B cell (primary cell): ENCODE measurements at regions not wholly inside any gene's neighbourhood (a gene's known extent, or its start where the extent isn't known, plus 50 kb on each side); places are given as distances from the start of the nearest gene placed in this dataset.

Source experiments
- ATAC-seq: fragments of 200-7000 bp; cut with Tn5 transposase; one replicate; pipeline ENCODE4 v1.10.0; 2021; ENCODE audit warnings: low read depth, mild to moderate bottlenecking, moderate number of reproducible peaks, moderate library complexity
- CTCF ChIA-PET: fragments of 350-600 bp; sonication (Branson Sonifier 250); formaldehyde crosslinking; loops from one replicate; lab custom pipeline; 2021; ENCODE audit warnings: antibody characterized with exemption, inconsistent platforms; lab: Charles Lee
- POLR2A ChIA-PET: fragments of 350-600 bp; sonication (Branson Sonifier 250); formaldehyde crosslinking; loops from one replicate; lab custom pipeline; 2021; ENCODE audit warnings: antibody characterized with exemption; lab: Charles Lee
- DNase-seq: peaks from one replicate; pipeline ENCODE4 v3.0.0; 2013
- H2AFZ ChIP-seq: 2 replicates; pipeline ENCODE4 v1.6.1; 2012; ENCODE audit warnings: mild to moderate bottlenecking, low read depth, low read length; ENCODE audit not compliant: insufficient read depth, poor library complexity, severe bottlenecking
- H3K27ac ChIP-seq, 2 donors: 1 replicate in 1 of 2; 2 replicates in 1 of 2; pipeline ENCODE4 v1.5.1; 2012 to 2013; ENCODE audit warnings: low read length in 2 of 2, mild to moderate bottlenecking in 2 of 2, moderate library complexity in 1 of 2
- H3K27me3 ChIP-seq, 4 experiments: fragments of 200-600 bp in 1 of 4; sonication (generic) in 1 of 4; replicated peaks in 1 of 4; 1 replicate in 2 of 4; 2 replicates in 2 of 4; pipeline versions ENCODE4 v1.6.1 to v1.7.0; 2013 to 2016; ENCODE audit warnings: low read length in 3 of 4, mild to moderate bottlenecking in 2 of 4, mixed read lengths in 1 of 4, moderate library complexity in 1 of 4; ENCODE audit not compliant: insufficient read depth in 4 of 4, control insufficient read depth in 3 of 4; ENCODE audit errors: control extremely low read depth in 1 of 4
- H3K36me3 ChIP-seq, 2 experiments: replicated peaks in 1 of 2; 1 replicate in 1 of 2; 2 replicates in 1 of 2; pipeline versions ENCODE4 v1.6.1 to v1.7.1; 2013; ENCODE audit warnings: low read length in 1 of 2; ENCODE audit not compliant: insufficient read depth in 2 of 2, control insufficient read depth in 1 of 2; ENCODE audit errors: control extremely low read depth in 1 of 2, extremely low read depth in 1 of 2
- H3K4me1 ChIP-seq, 2 donors: fragments of 200-600 bp in 1 of 2; sonication (generic) in 1 of 2; 1 replicate in 1 of 2; 2 replicates in 1 of 2; pipeline versions ENCODE4 v1.5.1 to v1.6.1; 2013 to 2017; ENCODE audit warnings: low read length in 2 of 2; ENCODE audit not compliant: control insufficient read depth in 2 of 2, insufficient read depth in 2 of 2
- H3K4me2 ChIP-seq: replicated peaks from 2 replicates; pipeline ENCODE3; 2012; ENCODE audit warnings: mild to moderate bottlenecking, low read depth, low read length; ENCODE audit not compliant: poor library complexity, severe bottlenecking
- H3K4me3 ChIP-seq, 5 experiments: fragments of 200-600 bp in 1 of 5; sonication (generic) in 1 of 5; 1 replicate in 3 of 5; 2 replicates in 2 of 5; pipeline versions ENCODE4 v1.5.1 to v1.7.0; 2011 to 2016; ENCODE audit warnings: low read length in 4 of 5, mild to moderate bottlenecking in 4 of 5, low read depth in 2 of 5, control low read depth in 1 of 5, moderate library complexity in 1 of 5; ENCODE audit not compliant: insufficient read depth in 1 of 5; ENCODE audit errors: control extremely low read depth in 1 of 5, extremely low read depth in 1 of 5
- H3K79me2 ChIP-seq: fragments of 200-600 bp; sonication (generic); one replicate; pipeline ENCODE4 v1.6.0; 2016; ENCODE audit warnings: low read length; ENCODE audit not compliant: control insufficient read depth, insufficient read depth
- H3K9ac ChIP-seq: fragments of 200-600 bp; sonication (generic); 2 replicates; pipeline ENCODE4 v1.6.1; 2017; ENCODE audit warnings: mild to moderate bottlenecking, low read length, moderate library complexity
- H3K9me3 ChIP-seq, 3 donors: one replicate each; pipeline versions ENCODE4 v1.6.1 to v1.7.1; 2013; ENCODE audit warnings: low read length in 2 of 3; ENCODE audit not compliant: control insufficient read depth in 2 of 3, insufficient read depth in 1 of 3; ENCODE audit errors: control extremely low read depth in 1 of 3
- H4K20me1 ChIP-seq: 2 replicates; pipeline ENCODE4 v1.6.0; 2012; ENCODE audit warnings: mild to moderate bottlenecking, low read length; ENCODE audit not compliant: insufficient read depth, control insufficient read depth, poor library complexity, severe bottlenecking
- H3K27ac Mint-ChIP-seq: one replicate; pipeline ENCODE4 v1.8.0; 2021; ENCODE audit warnings: mixed read lengths
- H3K27me3 Mint-ChIP-seq: one replicate; pipeline ENCODE4 v1.8.0; 2021; ENCODE audit warnings: mixed read lengths
- H3K4me1 Mint-ChIP-seq: one replicate; pipeline ENCODE4 v1.8.0; 2021; ENCODE audit warnings: mixed read lengths
- H3K4me3 Mint-ChIP-seq: one replicate; pipeline ENCODE4 v1.8.0; 2021; ENCODE audit warnings: mixed read lengths
- H3K9me3 Mint-ChIP-seq: one replicate; pipeline ENCODE4 v1.8.0; 2022; ENCODE audit warnings: mixed read lengths; ENCODE audit not compliant: insufficient read depth
- EZH2 ChIP-seq: IDR thresholded peaks from 2 replicates; pipeline ENCODE4 v1.6.1; 2012; ENCODE audit warnings: borderline replicate concordance, low read depth, mild to moderate bottlenecking, moderate library complexity, low read length; ENCODE audit not compliant: insufficient read depth, poor library complexity, severe bottlenecking
- WGBS: methylation state at CpG from one replicate; pipeline ENCODE4 v1.1.5; 2013; ENCODE audit warnings: missing lambda C conversion rate; ENCODE audit not compliant: insufficient coverage; 5-methylcytosine and 5-hydroxymethylcytosine counted together
- intact Hi-C: fragments of 100-400 bp; cut with micrococcal nuclease; formaldehyde crosslinking; loops from one replicate; pipeline ENCODE4 v1.10.0; 2022
- TF ChIP-seq, protein P1 (sequence below): fragments of 200-600 bp; IDR thresholded peaks from one replicate; pipeline ENCODE4 v1.8.0; 2022; ENCODE audit warnings: antibody characterized with exemption, mild to moderate bottlenecking

DNA sequence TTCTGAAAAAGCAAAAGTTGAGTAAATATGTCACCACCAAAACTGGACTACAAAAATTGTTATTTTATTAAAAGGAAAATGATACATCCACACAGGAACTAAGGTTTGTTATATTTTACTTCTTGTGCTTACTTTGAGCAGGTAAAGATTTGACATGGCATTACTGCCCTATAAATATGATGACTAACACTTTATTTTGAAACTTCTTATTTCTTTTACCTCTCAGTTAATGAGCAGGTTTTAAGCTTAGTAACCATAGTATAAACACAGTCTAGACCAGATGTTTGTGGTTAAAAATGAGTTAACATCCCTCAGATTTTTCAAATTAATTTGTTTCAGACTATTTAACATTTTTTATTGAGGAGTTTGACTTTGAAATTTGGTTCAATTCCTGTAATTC is 862.5 kb upstream of the USP15 start:
- POLR2A ChIA-PET, result no interaction called here
- no peak for TF ChIP-seq EZH2
- Histone ChIP-seq H3K79me2 (no peaks in the 10 kb centered on the region), H3K27me3 (no peaks in the 10 kb centered on the region), H2AFZ (no peak overlapping the region), H3K9me3 (no peaks in the 10 kb centered on the region), H3K9ac (no peak overlapping the region), H3K27ac (no peak overlapping the region), H3K4me1 (no peaks in the 10 kb centered on the region), H4K20me1 (no peaks in the 10 kb centered on the region), H3K4me3 (no peak overlapping the region), H3K4me2 (no peak overlapping the region), H3K36me3 (no peaks in the 10 kb centered on the region)
- CTCF ChIA-PET, result no interaction called here
- no peak for ATAC-seq
- DNase-seq, result no peak
- Mint-ChIP-seq H3K4me3 (no peak overlapping the region), H3K9me3 (peaks cover 7% of the 10 kb centered on the region), H3K27ac (no peak overlapping the region), H3K27me3 (no peaks in the 10 kb centered on the region), H3K4me1 (no peaks in the 10 kb centered on the region)
- intact Hi-C loops, result no loop called here

DNA sequence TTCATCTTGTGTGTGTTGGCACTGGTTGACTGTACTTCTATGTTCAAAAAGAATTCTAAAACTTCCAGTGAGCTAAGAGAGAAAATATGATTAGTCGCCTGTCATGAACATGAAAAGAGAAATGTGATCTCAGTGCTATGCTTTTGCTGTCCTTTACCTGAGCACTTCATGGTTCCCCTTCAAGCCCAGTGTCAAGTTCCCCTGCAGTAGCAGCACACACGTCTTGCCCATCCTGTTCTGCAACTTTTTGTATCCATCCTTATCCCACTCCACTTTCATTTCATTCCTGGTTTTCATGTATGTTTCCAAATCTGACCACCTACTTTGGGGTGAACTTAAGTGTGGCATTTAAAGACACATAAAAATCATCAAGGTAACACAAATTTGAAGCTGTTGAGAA is 848.0 kb upstream of the USP15 start:
- peaks cover 0 to 5% (median 3%) of the 10 kb centered on the region in 3 donors for H3K9me3 ChIP-seq
- H3K36me3 ChIP-seq, result no peaks in the 10 kb centered on the region
- no peak overlapping the region for H3K4me2 ChIP-seq
- H3K4me1 ChIP-seq, result no peaks in the 10 kb centered on the region
- H2AFZ ChIP-seq, result no peak overlapping the region
- peaks cover 2% of the 10 kb centered on the region for H3K9me3 Mint-ChIP-seq
- H3K4me3 ChIP-seq, result no peak overlapping the region
- H3K27me3 ChIP-seq, result no peaks in the 10 kb centered on the region
- H4K20me1 ChIP-seq, result no peaks in the 10 kb centered on the region
- H3K9ac ChIP-seq, result no peak overlapping the region
- ATAC-seq, result no peak
- TF ChIP-seq, protein P1, sequence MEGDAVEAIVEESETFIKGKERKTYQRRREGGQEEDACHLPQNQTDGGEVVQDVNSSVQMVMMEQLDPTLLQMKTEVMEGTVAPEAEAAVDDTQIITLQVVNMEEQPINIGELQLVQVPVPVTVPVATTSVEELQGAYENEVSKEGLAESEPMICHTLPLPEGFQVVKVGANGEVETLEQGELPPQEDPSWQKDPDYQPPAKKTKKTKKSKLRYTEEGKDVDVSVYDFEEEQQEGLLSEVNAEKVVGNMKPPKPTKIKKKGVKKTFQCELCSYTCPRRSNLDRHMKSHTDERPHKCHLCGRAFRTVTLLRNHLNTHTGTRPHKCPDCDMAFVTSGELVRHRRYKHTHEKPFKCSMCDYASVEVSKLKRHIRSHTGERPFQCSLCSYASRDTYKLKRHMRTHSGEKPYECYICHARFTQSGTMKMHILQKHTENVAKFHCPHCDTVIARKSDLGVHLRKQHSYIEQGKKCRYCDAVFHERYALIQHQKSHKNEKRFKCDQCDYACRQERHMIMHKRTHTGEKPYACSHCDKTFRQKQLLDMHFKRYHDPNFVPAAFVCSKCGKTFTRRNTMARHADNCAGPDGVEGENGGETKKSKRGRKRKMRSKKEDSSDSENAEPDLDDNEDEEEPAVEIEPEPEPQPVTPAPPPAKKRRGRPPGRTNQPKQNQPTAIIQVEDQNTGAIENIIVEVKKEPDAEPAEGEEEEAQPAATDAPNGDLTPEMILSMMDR, result no peak
- no peak for TF ChIP-seq EZH2
- CTCF ChIA-PET, result no interaction called here
- WGBS, result 79% methylated on average over 2 of the region's 2 CpGs
- intact Hi-C loops, result no loop called here
- no peak overlapping the region for H3K4me3 Mint-ChIP-seq
- no peaks in the 10 kb centered on the region for H3K79me2 ChIP-seq
- POLR2A ChIA-PET, result no interaction called here
- H3K4me1 Mint-ChIP-seq, result no peaks in the 10 kb centered on the region
- no peak overlapping the region for H3K27ac Mint-ChIP-seq
- no peaks in the 10 kb centered on the region for H3K27me3 Mint-ChIP-seq
- no peak for DNase-seq
- no peak overlapping the region for H3K27ac ChIP-seq
